ENCODE measurements at regions not wholly inside any gene's neighbourhood (a gene's known extent, or its start where the extent isn't known, plus 50 kb on each side); places are given as distances from the start of the nearest gene placed in this dataset.
A peak's percentile ranks its signal among the peaks of the same experiment; 100 is the strongest.

GRCh38 chrX:42151808-42152207 lies 228.5 kb upstream of the CASK start:
- peak; percentile 10 for DNase-seq

DNA sequence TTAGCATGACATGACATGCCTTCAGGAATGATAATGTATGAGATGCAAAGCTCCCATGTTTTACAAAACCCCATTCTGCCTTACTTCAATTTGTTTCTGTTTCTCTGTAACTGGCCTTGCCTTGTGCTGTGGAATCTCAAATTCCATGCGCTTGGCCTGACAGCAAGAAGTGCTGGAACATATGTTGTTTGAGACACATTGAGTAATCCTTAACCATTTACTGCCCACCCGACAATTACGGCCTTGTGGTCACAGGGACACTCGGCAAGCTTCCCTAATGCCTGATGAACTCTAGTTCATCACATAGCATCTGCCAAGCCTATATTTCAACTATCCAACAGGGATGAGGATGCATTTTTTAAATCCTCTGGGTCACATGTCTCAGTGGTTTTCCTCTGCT lies 226.4 kb upstream of the CASK start:
- DNase-seq, result peak; percentile 45

GRCh38 chrX:42149281-42149680 lies 225.9 kb upstream of the CASK start:
- no peak for DNase-seq

- DNase-seq, result peak; percentile 23
Measured at GRCh38 chrX:42143866-42144592, 220.7 kb upstream of the CASK start.

DNA sequence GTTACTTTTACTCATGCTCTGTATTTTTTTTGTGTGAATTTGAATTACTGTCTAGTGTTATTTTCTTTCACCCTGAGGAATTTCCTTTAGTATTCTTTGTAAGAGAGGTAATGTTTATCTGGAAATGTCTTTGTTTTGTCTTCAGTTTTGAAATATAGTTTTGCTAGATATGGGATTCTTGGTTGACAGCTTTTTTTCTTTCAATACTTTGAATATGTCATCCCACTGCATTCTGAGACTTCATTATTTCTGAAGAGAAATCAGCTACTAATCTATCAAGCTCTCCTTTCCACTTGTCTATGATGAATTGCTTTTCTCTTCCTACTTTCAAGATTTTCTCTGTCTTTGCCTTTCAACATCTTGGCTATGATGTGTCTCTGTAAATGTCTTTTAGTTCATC lies 217.0 kb upstream of the CASK start:
- DNase-seq, result no peak

DNA sequence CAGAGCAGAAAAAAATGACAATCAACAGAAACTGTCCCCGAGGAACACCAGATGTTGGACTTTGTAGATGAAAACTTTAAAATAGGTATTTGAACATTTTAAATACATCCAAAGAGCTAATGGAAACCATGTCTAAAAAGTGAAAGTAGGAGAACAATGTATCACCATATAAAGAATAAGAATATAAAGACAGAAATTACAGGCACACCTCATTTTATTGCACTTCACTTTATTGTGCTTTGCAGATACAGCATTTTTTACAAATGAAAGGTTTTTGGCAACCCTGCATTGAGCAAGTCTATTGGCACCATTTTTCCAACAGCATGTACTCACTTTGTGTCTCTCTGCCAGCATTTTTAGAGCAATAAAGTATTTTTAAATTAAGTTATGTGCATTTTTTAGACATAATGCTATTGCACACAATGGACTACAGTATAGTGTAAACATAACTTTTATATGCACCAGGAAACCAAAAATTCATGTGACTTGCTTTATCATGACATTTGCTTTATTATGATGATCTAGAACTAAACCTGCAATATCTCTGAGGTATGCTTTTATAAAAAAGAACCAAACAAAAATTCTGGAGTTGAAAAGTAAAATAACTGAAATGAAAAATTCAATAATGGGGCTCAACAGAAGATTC lies 212.4 kb upstream of the CASK start:
- DNase-seq, result no peak

GRCh38 chrX:42131856-42132255 lies 208.5 kb upstream of the CASK start:
- DNase-seq, result no peak

GRCh38 chrX:42129022-42129940 lies 205.9 kb upstream of the CASK start:
- DNase-seq, result no peak

GRCh38 chrX:42128587-42128986 lies 205.2 kb upstream of the CASK start:
- DNase-seq, result no peak

- no peak for DNase-seq
Measured at GRCh38 chrX:42128020-42128419, 204.7 kb upstream of the CASK start.

DNA sequence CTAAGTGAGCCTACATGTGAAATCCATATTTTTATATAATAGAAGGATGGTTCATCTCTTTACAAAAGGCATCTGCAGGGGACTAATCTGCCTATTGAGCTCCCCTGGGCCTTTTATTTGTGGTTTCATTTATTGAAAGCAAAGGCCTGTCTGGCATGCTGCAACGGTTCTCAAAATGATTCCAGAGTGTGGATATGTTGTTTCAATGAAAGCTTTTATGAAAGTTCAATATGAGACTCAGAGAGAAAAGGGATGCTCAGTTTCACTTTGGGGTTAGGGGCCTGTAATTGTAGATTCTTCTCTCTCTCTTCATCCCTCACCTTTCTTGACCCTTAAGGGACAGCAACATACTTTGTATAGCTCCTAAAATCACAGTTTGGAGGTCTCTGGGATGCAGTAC lies 204.2 kb upstream of the CASK start:
- DNase-seq, result no peak

DNA sequence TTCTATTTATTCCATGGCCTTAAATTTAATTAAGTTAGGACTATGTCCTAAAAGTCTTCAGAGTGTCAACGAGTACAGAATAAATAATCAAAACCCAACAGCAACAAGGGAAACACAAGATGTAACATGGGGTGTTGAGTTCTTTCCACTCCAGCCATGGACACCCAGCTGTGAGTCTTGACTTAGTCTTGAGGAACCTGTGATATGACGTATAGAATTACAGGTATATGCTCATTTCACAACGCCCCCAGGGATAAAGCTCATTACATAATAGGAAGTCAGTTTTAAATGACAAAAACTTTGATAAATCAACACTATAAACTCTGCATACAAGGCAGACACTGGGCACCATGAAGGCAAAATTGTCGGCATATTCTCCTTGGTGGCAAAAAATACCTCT lies 200.0 kb upstream of the CASK start:
- no peak for DNase-seq

- DNase-seq, result peak; percentile 61
Measured at GRCh38 chrX:42119076-42119475, 195.7 kb upstream of the CASK start.

DNA sequence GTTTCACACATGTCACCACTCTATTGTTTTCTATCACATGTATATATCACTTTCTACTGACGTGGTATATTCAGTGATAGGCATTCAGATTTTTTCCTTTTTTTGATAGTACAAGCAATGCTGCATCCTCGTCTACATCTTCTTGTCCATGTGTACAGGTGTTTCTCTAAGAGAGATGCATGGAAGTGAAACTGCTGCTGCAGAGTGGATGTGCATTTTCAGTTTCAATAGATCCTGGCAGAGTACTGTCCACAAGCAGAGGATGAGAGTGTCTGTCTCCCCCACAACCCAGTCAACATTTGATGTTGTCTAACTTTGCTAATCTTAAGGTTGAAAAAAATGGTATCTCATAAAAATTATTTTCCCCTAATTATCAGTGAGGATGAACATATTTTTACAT lies 194.0 kb upstream of the CASK start:
- DNase-seq, result no peak

GRCh38 chrX:42109428-42109827 lies 186.1 kb upstream of the CASK start:
- DNase-seq, result no peak

DNA sequence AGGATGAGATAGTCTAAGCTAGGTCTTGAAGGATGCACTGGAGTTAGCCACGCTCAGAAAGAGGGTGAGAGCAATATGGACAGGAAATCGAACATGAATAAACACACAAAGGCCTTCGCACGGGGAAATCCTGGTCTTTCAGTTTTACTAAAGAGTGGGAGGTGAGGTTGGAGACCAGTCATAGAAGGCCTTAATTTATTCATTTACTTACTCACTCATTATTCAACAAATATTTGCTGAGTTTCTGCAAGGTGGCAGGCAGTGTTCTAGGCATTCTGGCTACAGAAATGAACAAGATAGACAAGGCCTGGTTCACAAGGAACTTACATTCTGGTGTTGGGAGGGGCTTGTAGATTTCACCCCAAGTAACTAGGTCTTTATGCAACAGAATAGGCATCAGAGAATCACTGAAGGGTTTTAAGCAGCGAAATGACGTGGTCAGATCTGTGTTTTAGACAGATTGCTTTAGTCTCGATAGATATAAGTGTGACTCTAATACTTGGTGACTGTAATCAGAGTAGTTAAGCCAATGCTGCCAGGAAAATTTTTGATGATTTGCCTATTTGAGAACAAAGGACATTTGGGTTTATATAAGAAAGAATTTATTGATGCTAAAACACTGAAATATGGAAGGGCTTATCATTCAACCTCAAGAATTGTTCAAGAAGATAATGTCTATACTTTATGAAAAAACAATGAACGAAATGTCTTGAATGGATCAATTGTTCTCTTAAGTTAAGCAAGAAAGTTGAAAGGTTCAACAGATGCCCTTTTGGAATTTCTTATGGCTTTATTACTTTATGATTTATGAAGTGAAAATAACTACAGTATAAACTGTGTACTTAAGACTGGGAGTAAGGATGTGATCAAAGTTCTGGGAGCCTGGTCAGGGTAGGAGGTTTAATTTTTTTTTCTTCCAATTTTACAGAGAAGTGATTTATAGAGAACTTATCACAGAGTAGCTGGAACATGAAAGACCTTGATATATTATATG lies 184.4 kb upstream of the CASK start:
- DNase-seq, result no peak

GRCh38 chrX:42106556-42106955 lies 183.2 kb upstream of the CASK start:
- DNase-seq, result no peak

DNA sequence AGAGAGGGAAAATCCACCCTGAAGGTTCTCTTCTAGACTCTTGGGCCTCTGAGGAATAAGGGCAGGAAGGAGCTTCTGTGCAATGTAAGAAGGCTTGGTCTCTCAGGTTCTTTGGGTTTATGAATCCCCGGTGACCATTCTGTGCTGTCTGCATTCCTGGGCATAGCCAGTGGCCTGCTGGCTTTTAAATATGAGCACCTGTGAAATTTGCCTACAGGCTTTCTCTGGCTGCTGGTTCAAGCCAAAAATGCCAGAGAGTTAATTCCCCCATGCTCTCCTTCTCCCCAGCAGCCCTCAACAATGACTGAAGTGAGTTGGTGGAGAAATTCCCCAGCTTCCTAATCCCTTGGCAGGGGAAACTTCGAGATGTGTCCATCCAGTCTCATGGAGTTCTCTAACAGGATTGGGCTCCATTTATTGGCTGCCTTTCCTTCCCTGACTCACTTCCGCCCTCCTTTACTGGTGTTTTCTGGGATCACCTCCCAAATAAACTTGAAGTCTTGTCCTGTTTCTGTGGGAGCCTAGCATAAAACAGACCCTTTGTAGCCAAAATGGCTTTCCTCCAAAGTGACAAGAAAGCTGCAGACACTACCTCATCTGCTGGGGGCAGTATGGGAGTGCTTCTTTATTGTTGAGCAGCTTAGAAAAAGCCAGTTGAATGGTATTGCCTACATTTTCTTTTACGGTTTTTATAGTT lies 179.4 kb upstream of the CASK start:
- DNase-seq, result no peak

DNA sequence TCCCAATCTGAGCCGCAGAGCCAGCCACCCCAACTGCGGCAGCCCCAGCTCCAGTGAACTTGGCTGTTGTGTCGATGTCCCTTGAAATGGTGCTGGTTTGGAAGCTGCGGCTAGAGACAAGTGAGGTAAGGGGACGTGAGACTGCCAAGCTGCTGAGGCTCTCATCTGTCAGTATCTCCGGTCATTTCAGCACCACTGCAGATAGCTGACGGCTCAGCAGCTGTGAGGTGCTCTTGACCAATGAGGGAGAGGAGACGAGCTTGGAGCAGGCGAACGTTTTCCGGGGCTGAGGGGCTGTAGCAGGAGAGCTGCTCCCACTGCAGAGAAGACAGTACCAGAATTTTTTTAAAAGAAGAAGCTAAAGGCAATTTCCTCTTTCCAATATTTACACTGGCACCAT lies 175.5 kb upstream of the CASK start:
- DNase-seq, result peak; percentile 5

GRCh38 chrX:42097486-42097885 lies 174.1 kb upstream of the CASK start:
- no peak for DNase-seq

DNA sequence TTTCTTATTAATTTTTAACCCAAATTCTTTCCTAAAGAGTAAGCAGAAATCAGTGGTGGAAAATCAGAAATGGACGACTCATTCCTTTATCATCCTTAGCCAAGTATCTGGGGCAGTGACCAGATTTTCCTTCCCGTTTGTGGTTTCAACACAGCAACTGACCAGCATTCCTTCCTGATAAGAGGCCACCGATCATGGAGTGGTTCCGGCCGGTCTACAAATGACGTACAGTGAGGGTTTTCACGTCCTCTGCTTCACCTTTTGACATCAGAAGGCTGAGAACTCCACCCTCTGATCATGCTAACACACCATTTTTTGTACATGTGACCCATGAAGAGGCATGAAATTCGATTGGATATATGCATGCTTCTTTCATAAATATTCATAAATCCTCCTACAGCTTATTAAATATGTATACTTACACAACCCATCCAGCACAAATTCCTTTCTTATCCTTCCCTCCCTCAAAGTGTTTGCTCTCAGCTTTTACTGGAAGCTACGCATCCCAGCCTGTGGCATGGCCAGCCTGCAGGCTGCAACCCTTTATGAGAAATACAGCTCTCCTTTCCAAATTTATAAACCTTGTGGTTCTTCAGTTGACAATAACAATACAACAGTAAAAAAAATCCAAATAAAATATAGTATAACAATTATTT lies 173.0 kb upstream of the CASK start:
- DNase-seq, result peak; percentile 89
